ENCODE measurements at regions not wholly inside any gene's neighbourhood (a gene's known extent, or its start where the extent isn't known, plus 50 kb on each side); places are given as distances from the start of the nearest gene placed in this dataset.
"Not testable (repeated sequence)": the region's sequence is repeated elsewhere in the genome, so short reads cannot be mapped to it uniquely, and the experiment has no call there.

DNA sequence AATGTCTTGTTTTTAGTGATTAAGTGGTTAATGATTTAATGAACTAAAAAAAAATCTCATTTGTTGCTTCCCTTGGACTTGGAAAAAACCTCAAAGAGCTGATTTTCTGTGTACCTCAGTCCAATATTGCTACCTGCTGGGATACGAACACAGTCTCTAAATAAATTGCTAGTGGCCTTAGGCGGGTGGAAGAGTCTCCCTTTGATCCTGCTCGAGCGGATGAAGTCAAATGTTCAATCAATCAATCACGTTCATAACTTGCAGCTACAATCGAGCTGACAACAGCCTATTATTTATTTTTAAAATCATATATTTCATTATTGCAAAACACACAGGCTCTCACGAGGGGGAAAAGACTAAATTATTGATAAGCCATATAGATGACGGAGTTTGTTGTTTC is 57.3 kb upstream of the HABP2 start:
- no peak for DNase-seq (ENCODE audit: low spot score)

DNA sequence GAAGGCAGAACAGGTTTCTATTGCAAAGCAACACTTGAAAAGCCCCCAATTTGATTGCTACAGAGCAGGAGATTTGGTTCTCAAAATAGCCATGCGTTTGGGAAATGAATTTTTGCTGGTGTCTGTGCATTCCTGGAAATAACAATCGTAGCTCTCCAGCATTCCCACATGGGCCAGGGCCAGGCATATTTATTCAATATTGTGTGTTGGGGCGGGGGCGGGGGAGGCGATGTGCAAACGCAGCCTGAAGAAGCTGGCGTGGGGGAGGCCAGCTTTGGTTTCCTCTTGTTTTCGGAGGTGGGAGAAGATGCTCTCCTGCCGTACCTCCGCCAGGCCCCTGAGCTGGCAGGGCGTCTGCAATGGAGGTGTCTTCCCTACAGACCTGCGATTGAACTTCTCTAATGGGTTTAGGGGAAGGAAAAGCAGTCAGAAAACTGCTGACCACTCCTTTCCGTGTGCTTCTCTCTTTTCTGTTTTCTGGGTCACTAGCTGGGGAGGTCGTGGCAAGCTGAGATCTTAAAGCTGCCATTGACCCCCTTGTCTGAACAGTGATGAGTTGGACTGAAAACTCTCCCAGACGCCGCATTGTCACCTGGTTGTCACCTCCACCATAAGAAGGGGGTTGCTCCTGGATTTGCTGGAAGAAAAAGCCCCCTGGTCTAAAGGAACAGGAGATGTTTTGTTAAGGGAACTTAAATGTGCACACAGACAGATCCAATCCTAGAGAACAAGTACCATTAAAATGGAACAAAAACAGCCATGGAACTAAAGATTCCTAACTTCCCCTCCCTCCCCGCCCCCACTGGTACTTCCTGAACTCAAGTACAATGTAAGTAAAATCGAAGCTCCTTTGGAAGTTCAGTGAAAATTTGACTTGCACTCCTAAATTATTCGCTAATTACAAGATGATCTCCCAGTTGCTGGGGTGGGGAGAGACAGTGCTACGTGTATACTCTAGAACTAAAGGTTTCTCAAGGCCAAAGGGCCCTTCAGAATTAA is 56.4 kb upstream of the HABP2 start:
- no peak for DNase-seq (ENCODE audit: low spot score)

DNA sequence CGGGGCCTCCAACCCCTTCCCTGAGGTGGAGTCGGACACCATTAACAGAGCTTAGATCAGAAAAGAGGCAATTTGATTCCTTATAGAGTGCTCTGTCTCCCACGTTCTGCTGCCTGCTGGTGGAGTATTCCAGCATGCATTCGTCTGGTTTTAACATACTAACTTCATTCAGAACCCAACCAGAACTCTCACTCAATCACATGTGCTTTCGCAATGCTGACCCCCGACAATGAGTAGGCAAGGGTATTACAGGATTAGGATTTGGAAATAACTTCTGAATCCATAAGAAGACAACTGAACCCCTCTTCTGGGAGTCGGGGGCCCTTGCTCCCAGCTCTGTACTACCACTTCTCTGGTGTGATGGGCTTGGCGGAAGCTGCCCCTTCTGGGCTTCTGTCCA is 55.7 kb upstream of the HABP2 start:
- DNase-seq (ENCODE audit: low spot score), result no peak

DNA sequence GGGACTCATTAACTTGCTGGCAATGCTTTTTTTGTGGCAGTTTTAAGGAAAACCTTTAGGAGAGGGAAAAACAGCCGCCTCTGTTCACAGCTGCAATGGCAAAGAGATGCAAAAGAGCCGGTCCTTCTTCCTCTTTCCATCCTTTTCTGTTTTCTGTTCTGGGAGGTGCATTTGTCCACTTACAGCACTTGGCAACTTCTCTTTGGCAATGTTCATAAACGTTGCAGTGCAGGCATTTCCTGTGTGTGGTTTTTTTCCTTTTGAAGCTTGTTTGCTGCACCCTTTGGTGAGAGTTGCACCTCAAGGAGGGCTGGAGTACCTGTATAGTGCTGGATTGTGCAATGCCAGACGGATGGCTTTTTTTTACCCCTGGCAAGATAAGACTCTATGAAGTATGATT is 53.9 kb upstream of the HABP2 start:
- no peak for DNase-seq (ENCODE audit: low spot score)

DNA sequence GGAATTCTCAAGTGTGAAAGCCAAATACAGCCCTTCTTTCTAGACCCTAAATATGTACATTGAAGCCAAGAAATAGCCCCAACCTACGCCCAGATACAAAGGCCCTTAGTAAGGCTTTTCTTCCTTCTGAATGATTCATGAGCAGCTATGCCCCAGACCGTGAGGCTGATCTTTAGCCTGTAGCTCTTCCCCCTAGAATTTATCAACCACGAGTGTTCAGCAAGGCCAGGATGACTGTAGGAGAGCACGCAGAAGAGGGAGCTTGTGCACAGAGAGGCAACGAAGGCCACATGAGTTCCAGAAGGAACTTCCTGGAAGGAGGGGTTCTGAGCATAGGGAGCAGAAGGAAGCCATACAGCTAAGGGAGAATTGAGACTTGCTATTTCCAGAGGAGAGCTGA is 53.0 kb upstream of the HABP2 start:
- DNase-seq (ENCODE audit: low spot score), result no peak

DNA sequence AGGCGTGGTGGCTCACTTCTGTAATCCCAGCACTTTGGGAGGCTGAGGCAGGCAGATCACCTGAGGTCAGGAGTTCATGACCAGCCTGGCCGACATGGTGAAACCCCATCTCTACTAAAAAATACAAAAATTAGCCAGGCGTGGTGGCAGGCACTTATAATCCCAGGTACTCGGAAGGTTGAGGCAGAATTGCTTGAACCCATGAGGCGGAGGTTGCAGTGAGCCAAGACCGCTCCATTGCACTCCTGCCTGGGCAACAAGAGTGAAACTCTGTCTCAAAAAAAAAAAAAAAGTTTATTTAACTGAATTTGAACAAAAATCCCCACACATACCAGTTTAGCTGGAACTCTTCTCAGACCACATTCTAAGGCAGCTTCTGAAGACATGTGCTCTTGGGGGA is 51.8 kb upstream of the HABP2 start:
- not testable (repeated sequence) for DNase-seq (ENCODE audit: low spot score)
